HL-60/S4 treated with retinoic acid at 250 ng/mL for 4 days and 3 days (cell line): ENCODE measurements at regions not wholly inside any gene's neighbourhood (a gene's known extent, or its start where the extent isn't known, plus 50 kb on each side); places are given as distances from the start of the nearest gene placed in this dataset.
"Not testable (repeated sequence)": the region's sequence is repeated elsewhere in the genome, so short reads cannot be mapped to it uniquely, and the experiment has no call there.

ENCODE experiments used
- in situ Hi-C: fragments of 300-500 bp; cut with MboI; formaldehyde crosslinking; loops from 2 replicates; pipeline ENCODE4 v1.7.0; 2022; ENCODE audit warnings: low sequenced_read_pairs

- in situ Hi-C loops = no loop called here
Measured at GRCh38 chr18:35868915-35869314, 103.6 kb upstream of the RMP24 start.

DNA sequence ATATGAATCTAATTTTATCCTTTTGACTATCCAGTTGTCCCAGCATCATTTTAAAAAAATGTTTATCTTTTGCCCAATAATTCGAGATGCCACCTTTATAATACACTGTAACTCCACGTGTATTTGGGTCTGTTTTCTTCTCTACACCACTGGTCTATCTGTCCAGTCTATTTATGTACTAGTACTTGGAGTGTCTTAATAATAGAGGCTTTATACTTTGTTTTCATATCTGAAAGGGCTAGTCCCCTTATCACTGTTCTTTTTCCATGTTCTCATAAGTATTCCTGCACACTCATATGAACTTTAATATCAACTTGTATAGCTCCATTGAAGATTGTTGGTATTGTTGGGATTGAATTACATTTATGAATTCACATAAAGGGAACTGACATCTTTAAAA, 101.1 kb upstream of the RMP24 start:
- in situ Hi-C loops = no loop called here

DNA sequence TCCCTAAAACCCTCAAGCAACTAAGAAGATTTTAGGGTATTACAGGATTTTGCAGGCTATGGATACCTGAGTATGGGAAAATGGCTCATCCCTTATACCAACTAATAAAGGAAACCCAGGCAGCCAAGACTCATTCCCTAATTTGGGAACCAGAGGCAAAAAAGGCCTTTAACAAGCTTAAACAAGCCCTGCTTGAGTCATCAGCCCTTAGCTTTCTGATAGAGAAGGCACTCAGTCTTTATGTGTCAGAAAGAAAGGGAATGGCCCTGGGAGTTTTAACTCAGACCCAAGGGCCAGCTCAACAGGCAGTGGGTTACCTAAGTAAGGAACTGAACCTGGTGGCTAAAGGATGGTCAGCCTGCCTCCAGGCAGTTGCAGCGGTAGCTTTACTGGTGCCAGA, 96.9 kb upstream of the RMP24 start:
- in situ Hi-C loops = no loop called here

DNA sequence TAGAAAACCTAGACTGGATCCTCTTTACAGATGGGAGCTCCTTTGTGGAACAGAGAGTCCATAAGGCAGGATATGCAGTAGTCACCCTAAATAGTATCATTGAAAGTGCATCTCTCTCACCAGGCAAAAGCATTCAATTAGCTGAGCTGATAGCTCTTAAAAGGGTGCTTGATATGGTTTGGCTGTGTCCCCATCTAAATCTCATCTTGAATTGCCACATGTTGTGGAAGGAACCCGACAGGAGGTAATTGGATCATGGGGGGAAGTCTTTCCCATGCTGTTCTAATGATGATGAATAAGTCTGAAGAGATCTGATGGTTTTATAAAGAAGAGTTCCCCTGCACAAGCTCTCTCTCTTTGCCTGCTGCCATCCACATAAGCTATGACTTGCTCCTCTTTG, 96.2 kb upstream of the RMP24 start:
- in situ Hi-C loops = no loop called here

DNA sequence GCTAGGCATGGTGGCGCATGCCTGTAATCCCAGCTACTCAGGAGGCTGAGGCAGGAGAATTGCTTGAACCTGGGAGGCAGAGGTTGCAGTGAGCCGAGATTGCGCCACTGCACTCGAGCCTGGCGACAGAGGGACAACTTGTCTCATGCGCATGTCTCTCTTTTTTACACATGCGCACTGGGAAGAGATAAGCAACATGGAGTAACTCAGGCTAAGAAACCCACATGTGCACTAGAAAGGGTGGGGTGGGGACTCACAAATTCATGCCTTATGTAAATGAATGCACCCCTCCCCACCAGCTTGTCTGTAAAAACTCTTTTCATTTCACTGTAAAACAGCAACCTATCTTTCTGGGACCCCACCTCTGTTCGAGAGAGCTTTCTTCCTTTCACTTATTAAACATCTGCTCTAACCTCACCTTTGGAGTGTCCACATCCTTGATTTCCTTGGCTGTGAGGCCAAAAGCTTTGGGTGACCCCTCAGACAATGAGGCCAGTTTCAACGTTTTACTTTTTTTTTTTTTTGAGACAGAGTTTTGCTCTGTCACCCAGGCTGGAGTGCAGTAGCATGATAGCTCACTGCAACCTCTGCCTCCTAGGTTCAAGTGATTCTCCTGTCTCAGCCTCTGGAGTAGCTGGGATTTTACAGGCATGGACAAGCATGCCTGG, 91.6 kb upstream of the RMP24 start:
- in situ Hi-C loops = no loop called here

- in situ Hi-C loops = no loop called here
Measured at GRCh38 chr18:35888329-35888728, 84.2 kb upstream of the RMP24 start.

GRCh38 chr18:35889677-35890076, 82.8 kb upstream of the RMP24 start:
- in situ Hi-C loops = no loop called here

- in situ Hi-C loops = no loop called here
Measured at GRCh38 chr18:35890323-35890722, 82.2 kb upstream of the RMP24 start.

DNA sequence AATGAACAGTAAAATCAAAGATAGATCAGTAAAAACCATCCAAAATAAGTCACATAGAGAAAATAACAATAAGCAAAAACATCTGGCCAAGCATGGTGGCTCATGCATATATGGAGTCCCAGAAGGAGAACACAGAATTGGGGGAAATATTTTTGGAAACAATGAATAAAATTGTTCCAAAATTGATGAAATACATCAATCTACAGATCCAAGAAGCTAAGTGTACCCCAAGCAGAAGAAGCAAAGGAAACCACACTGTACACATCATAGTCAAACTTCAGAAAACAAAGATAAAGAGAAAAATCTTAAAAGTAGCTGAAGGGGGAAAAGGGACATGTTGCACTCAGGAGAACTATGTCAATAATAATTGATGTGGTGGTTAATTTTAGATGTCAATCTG, 80.4 kb upstream of the RMP24 start:
- in situ Hi-C loops = no loop called here

DNA sequence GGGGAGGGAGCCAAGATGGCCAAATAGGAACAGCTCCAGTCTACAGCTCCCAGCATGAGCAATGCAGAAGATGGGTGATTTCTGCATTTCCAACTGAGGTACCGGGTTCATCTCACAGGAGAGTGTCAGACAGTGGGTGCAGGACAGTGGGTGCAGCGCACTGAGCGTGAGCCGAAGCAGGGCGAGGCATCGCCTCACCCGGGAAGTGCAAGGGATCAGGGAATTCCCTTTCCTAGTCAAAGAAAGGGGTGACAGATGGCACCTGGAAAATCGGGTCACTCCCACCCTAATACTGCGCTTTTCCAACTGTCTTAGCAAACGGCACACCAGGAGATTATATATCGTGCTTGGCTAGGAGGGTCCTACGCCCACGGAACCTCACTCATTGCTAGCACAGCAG, 75.0 kb upstream of the RMP24 start:
- in situ Hi-C loops = not testable (repeated sequence)

DNA sequence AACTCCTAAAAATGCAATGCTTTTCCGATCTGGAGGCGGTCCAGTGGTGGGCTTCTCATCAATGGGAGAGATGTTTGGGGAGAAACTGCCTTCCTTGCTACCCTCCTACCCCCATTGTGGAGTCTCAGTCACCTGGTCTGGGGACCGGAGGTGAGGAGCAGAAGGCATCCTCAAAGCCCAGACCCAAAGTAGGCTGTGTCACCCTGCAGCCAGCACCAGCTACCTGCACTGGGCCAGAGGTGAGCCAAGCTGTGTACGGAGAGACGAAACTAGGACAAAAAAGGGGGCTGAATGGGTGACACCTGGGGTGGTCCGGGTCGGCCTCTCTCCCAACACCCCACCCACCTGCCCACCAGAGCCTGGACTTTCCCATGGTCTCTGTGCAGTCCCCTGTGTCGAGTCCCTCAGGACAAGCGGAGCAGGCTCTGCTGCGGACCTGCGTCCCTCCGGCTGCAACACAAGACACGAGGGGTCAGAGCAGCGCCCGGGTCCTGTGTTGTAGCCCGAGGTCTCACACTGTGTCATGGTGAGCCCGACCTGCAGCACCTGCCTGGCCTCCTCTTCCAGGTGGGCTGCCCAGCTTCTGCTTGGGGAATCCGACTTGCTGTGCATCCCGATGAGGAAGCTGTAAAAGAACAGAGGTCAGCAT, 68.0 kb upstream of the RMP24 start:
- in situ Hi-C loops = no loop called here

- in situ Hi-C loops = no loop called here
Measured at GRCh38 chr18:35905436-35905835, 67.0 kb upstream of the RMP24 start.

DNA sequence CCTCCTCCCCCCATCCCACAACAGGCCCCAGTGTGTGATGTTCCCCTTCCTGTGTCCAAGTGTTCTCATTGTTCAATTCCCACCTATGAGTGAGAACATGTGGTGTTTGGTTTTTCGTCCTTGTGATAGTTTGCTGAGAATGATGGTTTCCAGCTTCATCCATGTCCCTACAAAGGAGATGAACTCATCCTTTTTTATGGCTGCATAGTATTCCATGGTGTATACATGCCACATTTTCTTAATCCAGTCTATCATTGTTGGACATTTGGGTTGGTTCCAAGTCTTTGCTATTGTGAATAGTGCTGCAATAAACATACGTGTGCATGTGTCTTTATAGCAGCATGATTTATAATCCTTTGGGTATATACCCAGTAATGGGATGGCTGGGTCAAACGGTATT, 66.2 kb upstream of the RMP24 start:
- in situ Hi-C loops = not testable (repeated sequence)

DNA sequence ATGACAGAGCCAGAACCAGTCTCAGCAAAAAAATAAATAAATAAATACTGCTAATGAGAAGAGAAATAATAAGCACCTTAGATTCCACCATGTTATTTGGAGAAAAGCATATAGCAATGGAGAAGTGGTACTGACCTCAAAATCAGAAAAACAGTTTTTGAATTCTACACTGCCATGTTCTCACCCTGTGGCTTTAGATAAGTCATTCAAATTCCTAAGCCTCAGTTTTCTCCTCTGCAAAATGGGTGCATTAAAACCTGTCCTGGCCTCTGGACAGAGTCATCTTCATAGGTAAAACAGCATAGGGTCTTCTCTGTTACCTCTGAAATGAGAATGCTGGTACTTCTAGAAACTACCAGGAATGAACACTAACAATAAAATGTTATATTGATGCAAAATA, 62.2 kb upstream of the RMP24 start:
- in situ Hi-C loops = no loop called here

GRCh38 chr18:35912332-35912731, 60.1 kb upstream of the RMP24 start:
- in situ Hi-C loops = no loop called here

DNA sequence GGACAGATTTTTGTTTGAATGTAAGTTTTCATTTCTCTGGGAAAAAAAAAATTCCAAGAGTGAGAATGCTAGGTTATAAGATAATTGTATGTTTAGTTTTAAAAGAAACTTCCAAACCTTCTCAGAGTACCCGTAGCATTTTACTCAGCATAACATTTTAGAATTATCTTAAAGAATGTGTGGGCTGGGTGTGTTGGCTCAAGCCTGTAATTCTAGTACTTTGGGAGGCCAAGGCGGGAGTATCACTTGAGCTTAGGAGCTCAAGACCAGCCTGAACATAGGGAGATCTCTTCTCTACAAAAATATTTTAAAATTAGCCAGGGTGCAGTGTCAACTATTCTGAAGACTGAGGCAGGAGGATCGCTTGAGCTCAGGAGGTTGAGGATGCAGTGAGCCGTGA, 57.4 kb upstream of the RMP24 start:
- in situ Hi-C loops = no loop called here

DNA sequence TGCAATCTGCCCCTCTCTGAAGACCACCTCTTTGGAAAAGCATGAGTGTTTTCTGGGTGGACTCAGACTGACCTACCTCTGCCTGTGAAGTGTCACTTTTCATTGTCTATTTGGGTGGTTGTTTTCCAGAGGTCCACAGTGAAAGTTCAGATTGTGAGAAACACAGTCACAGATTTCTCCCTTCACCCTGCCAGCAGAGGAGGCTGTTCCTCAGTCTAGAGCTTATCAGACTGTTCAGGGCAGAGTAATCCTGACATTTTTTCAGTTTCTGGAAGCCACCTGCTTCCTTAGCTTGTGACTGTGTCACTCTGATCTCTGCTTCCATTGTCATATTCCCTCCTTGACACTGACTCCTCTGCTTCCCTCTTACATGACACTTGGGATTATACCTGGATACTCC, 55.4 kb upstream of the RMP24 start:
- in situ Hi-C loops = no loop called here

DNA sequence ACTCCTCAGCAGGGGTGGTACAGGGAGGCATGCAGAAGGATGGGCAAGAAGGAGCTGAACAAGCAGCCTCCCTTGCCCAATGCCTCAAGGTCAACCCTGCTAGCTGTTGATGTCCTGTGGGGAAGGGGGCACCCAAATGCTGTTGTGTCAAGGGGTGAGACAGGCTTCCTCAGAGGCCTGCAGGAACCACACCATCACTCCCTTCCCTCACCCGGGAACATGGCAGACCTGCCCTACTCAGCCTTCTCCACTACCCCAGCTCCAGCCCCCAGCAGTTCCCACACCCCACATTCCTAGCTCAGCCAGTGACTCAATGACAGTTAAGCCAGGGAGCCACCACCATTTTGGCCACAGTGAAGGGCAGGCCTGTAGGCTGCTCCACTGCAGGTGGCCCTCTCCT, 53.9 kb upstream of the RMP24 start:
- in situ Hi-C loops = no loop called here

- in situ Hi-C loops = no loop called here
Measured at GRCh38 chr18:35919179-35919578, 53.3 kb upstream of the RMP24 start.

GRCh38 chr18:35920623-35921022, 51.9 kb upstream of the RMP24 start:
- in situ Hi-C loops = no loop called here
